BLaER1 (cell line): ENCODE measurements at regions not wholly inside any gene's neighbourhood (a gene's known extent, or its start where the extent isn't known, plus 50 kb on each side); places are given as distances from the start of the nearest gene placed in this dataset.

Experiments
- H3K27ac ChIP-seq: shearing (Covaris generic); formaldehyde crosslinking; 2 replicates; pipeline ENCODE4 v1.8.1; 2022
- H3K27me3 ChIP-seq: shearing (Covaris generic); formaldehyde crosslinking; 2 replicates; pipeline ENCODE4 v1.8.1; 2022
- H3K36me3 ChIP-seq: shearing (Covaris generic); formaldehyde crosslinking; 2 replicates; pipeline ENCODE4 v1.8.1; 2022
- H3K4me1 ChIP-seq: shearing (Covaris generic); formaldehyde crosslinking; 2 replicates; pipeline ENCODE4 v1.8.1; 2022
- H3K4me2 ChIP-seq: shearing (Covaris generic); formaldehyde crosslinking; 2 replicates; pipeline ENCODE4 v1.8.1; 2022
- H3K4me3 ChIP-seq: shearing (Covaris generic); formaldehyde crosslinking; 2 replicates; pipeline ENCODE4 v1.8.1; 2022
- H3K9ac ChIP-seq: shearing (Covaris generic); formaldehyde crosslinking; 2 replicates; pipeline ENCODE4 v1.8.1; 2022
- H3K9me3 ChIP-seq: shearing (Covaris generic); formaldehyde crosslinking; 2 replicates; pipeline ENCODE4 v1.8.1; 2022
- H4K20me1 ChIP-seq: shearing (Covaris generic); formaldehyde crosslinking; 2 replicates; pipeline ENCODE4 v1.8.1; 2022
- Cebpa-rat ChIP-seq: shearing (Covaris generic); IDR thresholded peaks from 2 replicates; pipeline ENCODE4 v1.8.1; 2022

- Histone ChIP-seq H3K4me3 (no peak overlapping the region), H3K9ac (no peak overlapping the region), H3K9me3 (peaks cover 4% of the 10 kb centered on the region; the same call in 1 of the 2 replicates), H4K20me1 (no peaks in the 10 kb centered on the region), H3K4me1 (peaks cover 6% of the 10 kb centered on the region), H3K36me3 (no peaks in the 10 kb centered on the region), H3K27ac (no peak overlapping the region), H3K4me2 (no peak overlapping the region), H3K27me3 (no peaks in the 10 kb centered on the region; the same call in 1 of the 2 replicates)
- no peak for TF ChIP-seq Cebpa-rat
Measured at GRCh38 chr22:47797342-47797945, 1035.0 kb downstream of the TBC1D22A start.

- TF ChIP-seq Cebpa-rat, result no peak
- no peak overlapping the region for H3K4me3 ChIP-seq
- no peaks in the 10 kb centered on the region for H4K20me1 ChIP-seq
- no peak overlapping the region for H3K4me2 ChIP-seq
- H3K9me3 ChIP-seq, result peaks cover 4% of the 10 kb centered on the region; the same call in 1 of the 2 replicates
- H3K36me3 ChIP-seq, result no peaks in the 10 kb centered on the region
- H3K9ac ChIP-seq, result no peak overlapping the region
- H3K27me3 ChIP-seq, result no peaks in the 10 kb centered on the region; the same call in 1 of the 2 replicates
- no peak overlapping the region for H3K27ac ChIP-seq
- no peaks in the 10 kb centered on the region for H3K4me1 ChIP-seq
Measured at GRCh38 chr22:47796128-47796908, 1033.9 kb downstream of the TBC1D22A start.

- no peaks in the 10 kb centered on the region for H3K4me1 ChIP-seq
- H3K27me3 ChIP-seq, result no peaks in the 10 kb centered on the region; the same call in 1 of the 2 replicates
- no peak overlapping the region for H3K4me2 ChIP-seq
- H4K20me1 ChIP-seq, result no peaks in the 10 kb centered on the region
- H3K4me3 ChIP-seq, result no peak overlapping the region
- TF ChIP-seq Cebpa-rat, result no peak
- H3K9me3 ChIP-seq, result peaks cover 4% of the 10 kb centered on the region; the same call in 1 of the 2 replicates
- no peak overlapping the region for H3K27ac ChIP-seq
- no peaks in the 10 kb centered on the region for H3K36me3 ChIP-seq
- no peak overlapping the region for H3K9ac ChIP-seq
Measured at GRCh38 chr22:47795477-47796127, 1033.2 kb downstream of the TBC1D22A start.

- H4K20me1 ChIP-seq, result no peaks in the 10 kb centered on the region
- no peak overlapping the region for H3K27ac ChIP-seq
- no peaks in the 10 kb centered on the region for H3K4me1 ChIP-seq
- H3K9me3 ChIP-seq, result peaks cover 4% of the 10 kb centered on the region; the same call in 1 of the 2 replicates
- no peak overlapping the region for H3K4me3 ChIP-seq
- H3K27me3 ChIP-seq, result no peaks in the 10 kb centered on the region; the same call in 1 of the 2 replicates
- no peak for TF ChIP-seq Cebpa-rat
- no peak overlapping the region for H3K9ac ChIP-seq
- no peaks in the 10 kb centered on the region for H3K36me3 ChIP-seq
- H3K4me2 ChIP-seq, result no peak overlapping the region
Measured at GRCh38 chr22:47794851-47795250, 1032.4 kb downstream of the TBC1D22A start.

- Histone ChIP-seq H3K4me3 (no peak overlapping the region), H3K4me2 (no peak overlapping the region), H3K9me3 (peaks cover 4% of the 10 kb centered on the region; the same call in 1 of the 2 replicates), H3K9ac (no peak overlapping the region), H3K4me1 (no peaks in the 10 kb centered on the region), H3K36me3 (no peaks in the 10 kb centered on the region), H3K27ac (no peak overlapping the region), H3K27me3 (no peaks in the 10 kb centered on the region; the same call in 1 of the 2 replicates), H4K20me1 (no peaks in the 10 kb centered on the region)
- no peak for TF ChIP-seq Cebpa-rat
Measured at GRCh38 chr22:47793304-47794101, 1031.1 kb downstream of the TBC1D22A start.

- no peak overlapping the region for H3K27ac ChIP-seq
- H3K36me3 ChIP-seq, result no peaks in the 10 kb centered on the region
- TF ChIP-seq Cebpa-rat, result no peak
- H4K20me1 ChIP-seq, result no peaks in the 10 kb centered on the region
- no peaks in the 10 kb centered on the region for H3K4me1 ChIP-seq
- H3K4me2 ChIP-seq, result no peak overlapping the region
- H3K9me3 ChIP-seq, result peaks cover 16% of the 10 kb centered on the region
- no peak overlapping the region for H3K4me3 ChIP-seq
- H3K27me3 ChIP-seq, result no peaks in the 10 kb centered on the region
- H3K9ac ChIP-seq, result no peak overlapping the region
Measured at GRCh38 chr22:47789171-47789570, 1026.7 kb downstream of the TBC1D22A start.

- H3K9me3 ChIP-seq, result peaks cover 16% of the 10 kb centered on the region
- no peak overlapping the region for H3K4me2 ChIP-seq
- H3K4me1 ChIP-seq, result no peaks in the 10 kb centered on the region
Measured at GRCh38 chr22:47788461-47788860, 1026.0 kb downstream of the TBC1D22A start.

GRCh38 chr22:47787501-47788227, 1025.2 kb downstream of the TBC1D22A start:
- no peak overlapping the region for H3K4me2 ChIP-seq
- no peaks in the 10 kb centered on the region for H3K4me1 ChIP-seq
- H4K20me1 ChIP-seq, result no peaks in the 10 kb centered on the region
- no peaks in the 10 kb centered on the region for H3K36me3 ChIP-seq
- H3K9me3 ChIP-seq, result peaks cover 16% of the 10 kb centered on the region
- H3K27me3 ChIP-seq, result no peaks in the 10 kb centered on the region
- no peak overlapping the region for H3K4me3 ChIP-seq
- no peak overlapping the region for H3K27ac ChIP-seq
- no peak for TF ChIP-seq Cebpa-rat
- H3K9ac ChIP-seq, result no peak overlapping the region

More at GRCh38 chr22:47788461-47788860, 1026.0 kb downstream of the TBC1D22A start:
- no peak overlapping the region for H3K4me3 ChIP-seq
- no peaks in the 10 kb centered on the region for H3K27me3 ChIP-seq
- no peaks in the 10 kb centered on the region for H4K20me1 ChIP-seq
- TF ChIP-seq Cebpa-rat, result no peak
- H3K36me3 ChIP-seq, result no peaks in the 10 kb centered on the region
- no peak overlapping the region for H3K27ac ChIP-seq
- no peak overlapping the region for H3K9ac ChIP-seq
